SK-N-SH (cell line): ENCODE measurements at regions not wholly inside any gene's neighbourhood (a gene's known extent, or its start where the extent isn't known, plus 50 kb on each side); places are given as distances from the start of the nearest gene placed in this dataset.

Experiments
- CTCF ChIA-PET: fragments of 300-600, 350-600 bp; formaldehyde crosslinking; extraction: SDS; loops from one replicate; lab custom pipeline; 2021; lab: Yijun Ruan, JAX
- POLR2A ChIA-PET: fragments of 350-600 bp; sonication (Branson Sonifier 250); formaldehyde crosslinking; extraction: SDS; loops from one replicate; lab custom pipeline; 2020; ENCODE audit warnings: antibody characterized with exemption, inconsistent platforms; lab: Yijun Ruan, JAX
- DNase-seq: peaks from one replicate; pipeline ENCODE4 v3.0.0; 2012
- H2AFZ ChIP-seq: fragments of 200-600 bp; sonication (generic); 2 replicates; pipeline ENCODE4 v1.8.1; 2016; ENCODE audit warnings: antibody characterized with exemption, mild to moderate bottlenecking, low read depth
- H3F3A ChIP-seq: fragments of 200-600 bp; sonication (generic); replicated peaks from 2 replicates; pipeline ENCODE3; 2016; ENCODE audit warnings: antibody characterized with exemption, mild to moderate bottlenecking; ENCODE audit not compliant: insufficient read depth
- H3K27ac ChIP-seq, 2 experiments: fragments of 200-500 bp in 1 of 2; fragments of 200-600 bp in 1 of 2; sonication (Bioruptor generic) in 1 of 2; sonication (generic), shearing (Covaris generic) in 1 of 2; 2 replicates each; pipeline versions ENCODE4 v1.5.1 to v1.6.1; 2014 to 2016; ENCODE audit warnings: low read depth in 2 of 2, inconsistent platforms in 1 of 2, low read length in 1 of 2, mild to moderate bottlenecking in 1 of 2, mixed read lengths in 1 of 2
- H3K27me3 ChIP-seq: fragments of 200-600 bp; sonication (generic), shearing (Covaris generic); 2 replicates; pipeline ENCODE4 v1.6.1; 2016; ENCODE audit warnings: mixed run types; ENCODE audit not compliant: insufficient read depth
- H3K36me3 ChIP-seq, 2 experiments: fragments of 200-500 bp in 1 of 2; fragments of 200-600 bp in 1 of 2; sonication (Bioruptor generic) in 1 of 2; sonication (generic) in 1 of 2; replicated peaks in 1 of 2; 2 replicates each; pipeline versions ENCODE3 to v1.5.1; 2014 to 2016; ENCODE audit warnings: low read length in 1 of 2, mild to moderate bottlenecking in 1 of 2; ENCODE audit not compliant: insufficient read depth in 2 of 2, control insufficient read depth in 1 of 2
- H3K4me1 ChIP-seq, 2 experiments: fragments of 200-500 bp in 1 of 2; fragments of 200-600 bp in 1 of 2; sonication (Bioruptor generic) in 1 of 2; sonication (generic), shearing (Covaris generic) in 1 of 2; 2 replicates each; pipeline versions ENCODE4 v1.5.1 to v1.6.1; 2014 to 2016; ENCODE audit warnings: low read depth in 1 of 2, low read length in 1 of 2, mixed run types in 1 of 2; ENCODE audit not compliant: insufficient read depth in 2 of 2, control insufficient read depth in 1 of 2
- H3K4me2 ChIP-seq: fragments of 200-600 bp; sonication (generic), shearing (Covaris generic); 2 replicates; pipeline ENCODE4 v1.6.1; 2017; ENCODE audit warnings: mixed run types
- H3K4me3 ChIP-seq, 2 experiments: fragments of 200-500 bp in 1 of 2; fragments of 200-600 bp in 1 of 2; sonication (Bioruptor generic) in 1 of 2; sonication (generic), shearing (Covaris generic) in 1 of 2; 2 replicates each; pipeline versions ENCODE4 v1.5.1 to v1.8.1; 2014 to 2016; ENCODE audit warnings: low read depth in 2 of 2, inconsistent platforms in 1 of 2, low read length in 1 of 2, mild to moderate bottlenecking in 1 of 2, mixed read lengths in 1 of 2, moderate library complexity in 1 of 2
- H3K79me2 ChIP-seq: fragments of 200-600 bp; sonication (generic); 2 replicates; pipeline ENCODE4 v1.8.1; 2017; ENCODE audit warnings: mild to moderate bottlenecking; ENCODE audit not compliant: insufficient read depth
- H3K9ac ChIP-seq: fragments of 200-600 bp; sonication (generic); 2 replicates; pipeline ENCODE4 v1.6.1; 2017; ENCODE audit warnings: mixed run types
- H3K9me2 ChIP-seq: fragments of 200-600 bp; sonication (generic); 2 replicates; pipeline ENCODE4 v1.6.1; 2017; ENCODE audit warnings: mixed run types
- H3K9me3 ChIP-seq: fragments of 200-600 bp; sonication (generic); 2 replicates; pipeline ENCODE4 v1.6.1; 2017; ENCODE audit warnings: mixed run types, mild to moderate bottlenecking, moderate library complexity
- H4K20me1 ChIP-seq: fragments of 200-600 bp; sonication (generic); 2 replicates; pipeline ENCODE4 v1.6.1; 2017; ENCODE audit warnings: mild to moderate bottlenecking, mixed run types; ENCODE audit not compliant: insufficient read depth
- EZH2phosphoT487 ChIP-seq: fragments of 200-600 bp; sonication (generic); IDR thresholded peaks from 2 replicates; pipeline ENCODE4 v1.6.1; 2017; ENCODE audit warnings: low read depth, mixed run types, mild to moderate bottlenecking, antibody characterized with exemption, moderate library complexity, borderline replicate concordance
- FOSL2 ChIP-seq: IDR thresholded peaks from 2 replicates; pipeline ENCODE4 v1.4.0; 2012; ENCODE audit warnings: low read depth, mild to moderate bottlenecking, moderate library complexity, borderline replicate concordance
- FOXJ3 ChIP-seq: sonication (generic); formaldehyde crosslinking; IDR thresholded peaks from 2 replicates; pipeline ENCODE4 v1.5.1; 2020; ENCODE audit warnings: mild to moderate bottlenecking, missing genetic modification reagents
- NFIC ChIP-seq: IDR thresholded peaks from 2 replicates; pipeline ENCODE4 v1.4.0; 2012; ENCODE audit warnings: borderline replicate concordance
- RCOR1 ChIP-seq: fragments of 150-350 bp; IDR thresholded peaks from 2 replicates; pipeline ENCODE4 v1.6.1; 2017; ENCODE audit warnings: antibody characterized with exemption, low read length
- RXRA ChIP-seq: IDR thresholded peaks from 2 replicates; pipeline ENCODE4 v1.4.0; 2012; ENCODE audit warnings: low read depth, mild to moderate bottlenecking, borderline replicate concordance
- SIN3A ChIP-seq: IDR thresholded peaks from 2 replicates; pipeline ENCODE4 v1.6.1; 2012; ENCODE audit warnings: low read depth, mild to moderate bottlenecking, low read length, moderate library complexity, borderline replicate concordance
- SMC3 ChIP-seq: IDR thresholded peaks from 2 replicates; pipeline ENCODE4 v1.6.1; 2012; ENCODE audit warnings: low read depth, low read length, improper control_type of control experiment
- TAF1 ChIP-seq: IDR thresholded peaks from 2 replicates; pipeline ENCODE4 v1.6.1; 2012; ENCODE audit warnings: low read depth, mild to moderate bottlenecking, low read length, moderate library complexity, borderline replicate concordance
- TEAD4 ChIP-seq: IDR thresholded peaks from 2 replicates; pipeline ENCODE4 v1.4.0; 2012; ENCODE audit warnings: mild to moderate bottlenecking, borderline replicate concordance; ENCODE audit not compliant: insufficient read depth
- WGBS: methylation state at CpG from one replicate; pipeline ENCODE4 v1.1.6; 2017; ENCODE audit warnings: low lambda C conversion rate; 5-methylcytosine and 5-hydroxymethylcytosine counted together
- TF ChIP-seq, protein P1 (sequence below): IDR thresholded peaks from 2 replicates; pipeline ENCODE4 v1.4.0; 2012; ENCODE audit warnings: low read depth
- TF ChIP-seq, protein P2 (sequence below): IDR thresholded peaks from 2 replicates; pipeline ENCODE4 v1.6.1; 2012; ENCODE audit warnings: mild to moderate bottlenecking, low read depth, low read length, moderate library complexity
- TF ChIP-seq, protein P3 (sequence below): IDR thresholded peaks from 2 replicates; pipeline ENCODE4; 2012
- TF ChIP-seq, protein P4 (sequence below): fragments of 150-350 bp; IDR thresholded peaks from 2 replicates; pipeline ENCODE4 v1.6.1; 2017; ENCODE audit warnings: antibody characterized with exemption, low read length, low read depth, borderline replicate concordance
- TF ChIP-seq, protein P5 (sequence below): fragments of 150-350 bp; IDR thresholded peaks from 2 replicates; pipeline ENCODE4 v1.6.1; 2016; ENCODE audit warnings: mild to moderate bottlenecking, low read depth, low read length
- TF ChIP-seq, protein P6 (sequence below): IDR thresholded peaks from 2 replicates; pipeline ENCODE4 v1.4.0; 2012; ENCODE audit warnings: low read depth, borderline replicate concordance

DNA sequence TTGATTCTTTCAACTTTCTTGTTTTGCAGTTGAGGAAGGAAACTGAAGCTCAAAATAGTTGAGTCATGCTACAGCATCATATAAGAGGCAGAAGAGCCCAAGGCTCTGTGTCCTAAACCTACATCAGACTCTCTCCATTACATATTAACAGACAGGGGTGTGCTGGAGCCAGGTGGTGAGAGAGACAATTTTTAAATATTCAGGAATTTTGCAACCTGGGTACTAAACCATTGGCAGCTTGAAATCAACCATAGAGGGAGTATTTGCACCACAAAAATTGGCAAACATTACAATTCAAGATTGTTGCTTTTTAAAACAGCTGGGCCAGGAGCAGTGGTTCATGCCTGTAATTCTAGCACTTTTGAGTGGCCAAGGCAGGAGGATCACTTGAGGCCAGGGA lies 65.8 kb upstream of the SOX4 start (continued):
- TF ChIP-seq, protein P1, sequence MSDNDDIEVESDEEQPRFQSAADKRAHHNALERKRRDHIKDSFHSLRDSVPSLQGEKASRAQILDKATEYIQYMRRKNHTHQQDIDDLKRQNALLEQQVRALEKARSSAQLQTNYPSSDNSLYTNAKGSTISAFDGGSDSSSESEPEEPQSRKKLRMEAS: no peak
- no peak for TF ChIP-seq SMC3
- TF ChIP-seq, protein P2, sequence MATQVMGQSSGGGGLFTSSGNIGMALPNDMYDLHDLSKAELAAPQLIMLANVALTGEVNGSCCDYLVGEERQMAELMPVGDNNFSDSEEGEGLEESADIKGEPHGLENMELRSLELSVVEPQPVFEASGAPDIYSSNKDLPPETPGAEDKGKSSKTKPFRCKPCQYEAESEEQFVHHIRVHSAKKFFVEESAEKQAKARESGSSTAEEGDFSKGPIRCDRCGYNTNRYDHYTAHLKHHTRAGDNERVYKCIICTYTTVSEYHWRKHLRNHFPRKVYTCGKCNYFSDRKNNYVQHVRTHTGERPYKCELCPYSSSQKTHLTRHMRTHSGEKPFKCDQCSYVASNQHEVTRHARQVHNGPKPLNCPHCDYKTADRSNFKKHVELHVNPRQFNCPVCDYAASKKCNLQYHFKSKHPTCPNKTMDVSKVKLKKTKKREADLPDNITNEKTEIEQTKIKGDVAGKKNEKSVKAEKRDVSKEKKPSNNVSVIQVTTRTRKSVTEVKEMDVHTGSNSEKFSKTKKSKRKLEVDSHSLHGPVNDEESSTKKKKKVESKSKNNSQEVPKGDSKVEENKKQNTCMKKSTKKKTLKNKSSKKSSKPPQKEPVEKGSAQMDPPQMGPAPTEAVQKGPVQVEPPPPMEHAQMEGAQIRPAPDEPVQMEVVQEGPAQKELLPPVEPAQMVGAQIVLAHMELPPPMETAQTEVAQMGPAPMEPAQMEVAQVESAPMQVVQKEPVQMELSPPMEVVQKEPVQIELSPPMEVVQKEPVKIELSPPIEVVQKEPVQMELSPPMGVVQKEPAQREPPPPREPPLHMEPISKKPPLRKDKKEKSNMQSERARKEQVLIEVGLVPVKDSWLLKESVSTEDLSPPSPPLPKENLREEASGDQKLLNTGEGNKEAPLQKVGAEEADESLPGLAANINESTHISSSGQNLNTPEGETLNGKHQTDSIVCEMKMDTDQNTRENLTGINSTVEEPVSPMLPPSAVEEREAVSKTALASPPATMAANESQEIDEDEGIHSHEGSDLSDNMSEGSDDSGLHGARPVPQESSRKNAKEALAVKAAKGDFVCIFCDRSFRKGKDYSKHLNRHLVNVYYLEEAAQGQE: no peak
- TF ChIP-seq RCOR1: no peak
- no peak for TF ChIP-seq FOXJ3 (CRISPR knock-in tag)
- no peak for TF ChIP-seq NFIC

DNA sequence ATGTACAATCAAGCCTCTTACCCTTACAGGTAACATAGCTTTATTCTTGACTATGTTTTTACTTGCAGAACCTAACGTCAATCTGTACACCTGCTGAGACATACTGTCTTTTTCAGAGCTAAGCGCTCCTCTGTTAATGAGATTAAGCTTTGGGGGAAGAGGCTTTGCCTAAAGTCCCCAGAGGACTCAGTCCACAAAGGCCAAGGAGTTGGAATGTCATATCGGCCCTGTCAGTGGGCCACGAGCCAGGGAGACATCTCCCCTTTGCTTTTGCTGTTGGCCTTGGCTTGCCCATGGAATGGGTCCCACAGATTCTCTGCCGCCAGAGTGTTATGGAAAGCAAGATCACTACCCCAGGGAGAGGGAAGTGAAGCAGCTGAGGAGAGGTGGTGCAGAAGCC lies 64.1 kb upstream of the SOX4 start:
- DNase-seq: no peak
- Histone ChIP-seq H3K4me2 (no peak overlapping the region), H3K4me3 (no peak overlapping the region), H3K79me2 (no peaks in the 10 kb centered on the region), H3K9me3 (no peaks in the 10 kb centered on the region), H3K4me1 (no peaks in the 10 kb centered on the region), H2AFZ (no peak overlapping the region), H3K36me3 (no peaks in the 10 kb centered on the region), H3K9me2 (no peaks in the 10 kb centered on the region), H3F3A (no peaks in the 10 kb centered on the region), H3K27me3 (no peaks in the 10 kb centered on the region; the same call in 1 of the 2 replicates), H3K9ac (no peak overlapping the region), H3K27ac (no peak overlapping the region), H4K20me1 (no peaks in the 10 kb centered on the region)
- 88% methylated on average over 5 of the region's 5 CpGs for WGBS
- CTCF ChIA-PET: interaction anchor here (1.3 to 1.6 kb wide), 2 partner anchors 9 to 654 kb away, joined by 3 to 4 read pairs; no protein-coding TSS in a partner anchor
- POLR2A ChIA-PET: interaction anchor here (1.2 kb wide), 1 partner anchor 59 kb away, joined by 3 read pairs; no protein-coding TSS in a partner anchor
- TF ChIP-seq, protein P3, sequence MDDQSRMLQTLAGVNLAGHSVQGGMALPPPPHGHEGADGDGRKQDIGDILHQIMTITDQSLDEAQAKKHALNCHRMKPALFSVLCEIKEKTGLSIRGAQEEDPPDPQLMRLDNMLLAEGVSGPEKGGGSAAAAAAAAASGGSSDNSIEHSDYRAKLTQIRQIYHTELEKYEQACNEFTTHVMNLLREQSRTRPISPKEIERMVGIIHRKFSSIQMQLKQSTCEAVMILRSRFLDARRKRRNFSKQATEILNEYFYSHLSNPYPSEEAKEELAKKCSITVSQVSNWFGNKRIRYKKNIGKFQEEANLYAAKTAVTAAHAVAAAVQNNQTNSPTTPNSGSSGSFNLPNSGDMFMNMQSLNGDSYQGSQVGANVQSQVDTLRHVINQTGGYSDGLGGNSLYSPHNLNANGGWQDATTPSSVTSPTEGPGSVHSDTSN: no peak
- TF ChIP-seq TEAD4 (no peak), TAF1 (no peak), NFIC (no peak), RXRA (no peak), EZH2phosphoT487 (no peak), RCOR1 (no peak), SMC3 (no peak), FOSL2 (no peak), SIN3A (no peak), FOXJ3 (CRISPR knock-in tag) (no peak)
- TF ChIP-seq, protein P4, sequence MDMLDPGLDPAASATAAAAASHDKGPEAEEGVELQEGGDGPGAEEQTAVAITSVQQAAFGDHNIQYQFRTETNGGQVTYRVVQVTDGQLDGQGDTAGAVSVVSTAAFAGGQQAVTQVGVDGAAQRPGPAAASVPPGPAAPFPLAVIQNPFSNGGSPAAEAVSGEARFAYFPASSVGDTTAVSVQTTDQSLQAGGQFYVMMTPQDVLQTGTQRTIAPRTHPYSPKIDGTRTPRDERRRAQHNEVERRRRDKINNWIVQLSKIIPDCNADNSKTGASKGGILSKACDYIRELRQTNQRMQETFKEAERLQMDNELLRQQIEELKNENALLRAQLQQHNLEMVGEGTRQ: no peak
- TF ChIP-seq, protein P5, sequence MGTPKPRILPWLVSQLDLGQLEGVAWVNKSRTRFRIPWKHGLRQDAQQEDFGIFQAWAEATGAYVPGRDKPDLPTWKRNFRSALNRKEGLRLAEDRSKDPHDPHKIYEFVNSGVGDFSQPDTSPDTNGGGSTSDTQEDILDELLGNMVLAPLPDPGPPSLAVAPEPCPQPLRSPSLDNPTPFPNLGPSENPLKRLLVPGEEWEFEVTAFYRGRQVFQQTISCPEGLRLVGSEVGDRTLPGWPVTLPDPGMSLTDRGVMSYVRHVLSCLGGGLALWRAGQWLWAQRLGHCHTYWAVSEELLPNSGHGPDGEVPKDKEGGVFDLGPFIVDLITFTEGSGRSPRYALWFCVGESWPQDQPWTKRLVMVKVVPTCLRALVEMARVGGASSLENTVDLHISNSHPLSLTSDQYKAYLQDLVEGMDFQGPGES: no peak
- TF ChIP-seq, protein P6, sequence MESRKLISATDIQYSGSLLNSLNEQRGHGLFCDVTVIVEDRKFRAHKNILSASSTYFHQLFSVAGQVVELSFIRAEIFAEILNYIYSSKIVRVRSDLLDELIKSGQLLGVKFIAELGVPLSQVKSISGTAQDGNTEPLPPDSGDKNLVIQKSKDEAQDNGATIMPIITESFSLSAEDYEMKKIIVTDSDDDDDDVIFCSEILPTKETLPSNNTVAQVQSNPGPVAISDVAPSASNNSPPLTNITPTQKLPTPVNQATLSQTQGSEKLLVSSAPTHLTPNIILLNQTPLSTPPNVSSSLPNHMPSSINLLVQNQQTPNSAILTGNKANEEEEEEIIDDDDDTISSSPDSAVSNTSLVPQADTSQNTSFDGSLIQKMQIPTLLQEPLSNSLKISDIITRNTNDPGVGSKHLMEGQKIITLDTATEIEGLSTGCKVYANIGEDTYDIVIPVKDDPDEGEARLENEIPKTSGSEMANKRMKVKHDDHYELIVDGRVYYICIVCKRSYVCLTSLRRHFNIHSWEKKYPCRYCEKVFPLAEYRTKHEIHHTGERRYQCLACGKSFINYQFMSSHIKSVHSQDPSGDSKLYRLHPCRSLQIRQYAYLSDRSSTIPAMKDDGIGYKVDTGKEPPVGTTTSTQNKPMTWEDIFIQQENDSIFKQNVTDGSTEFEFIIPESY: no peak
- TF ChIP-seq, protein P2: no peak
